SK-N-SH (cell line): ENCODE measurements at regions not wholly inside any gene's neighbourhood (a gene's known extent, or its start where the extent isn't known, plus 50 kb on each side); places are given as distances from the start of the nearest gene placed in this dataset.

ENCODE experiments used
- CTCF ChIA-PET: fragments of 300-600, 350-600 bp; formaldehyde crosslinking; extraction: SDS; loops from one replicate; lab custom pipeline; 2021; lab: Yijun Ruan, JAX
- POLR2A ChIA-PET: fragments of 350-600 bp; sonication (Branson Sonifier 250); formaldehyde crosslinking; extraction: SDS; loops from one replicate; lab custom pipeline; 2020; ENCODE audit warnings: antibody characterized with exemption, inconsistent platforms; lab: Yijun Ruan, JAX
- DNase-seq: peaks from one replicate; pipeline ENCODE4 v3.0.0; 2012
- H2AFZ ChIP-seq: fragments of 200-600 bp; sonication (generic); 2 replicates; pipeline ENCODE4 v1.8.1; 2016; ENCODE audit warnings: antibody characterized with exemption, mild to moderate bottlenecking, low read depth
- H3F3A ChIP-seq: fragments of 200-600 bp; sonication (generic); replicated peaks from 2 replicates; pipeline ENCODE3; 2016; ENCODE audit warnings: antibody characterized with exemption, mild to moderate bottlenecking; ENCODE audit not compliant: insufficient read depth
- H3K27ac ChIP-seq, 2 experiments: fragments of 200-500 bp in 1 of 2; fragments of 200-600 bp in 1 of 2; sonication (Bioruptor generic) in 1 of 2; sonication (generic), shearing (Covaris generic) in 1 of 2; 2 replicates each; pipeline versions ENCODE4 v1.5.1 to v1.6.1; 2014 to 2016; ENCODE audit warnings: low read depth in 2 of 2, inconsistent platforms in 1 of 2, low read length in 1 of 2, mild to moderate bottlenecking in 1 of 2, mixed read lengths in 1 of 2
- H3K27me3 ChIP-seq: fragments of 200-600 bp; sonication (generic), shearing (Covaris generic); 2 replicates; pipeline ENCODE4 v1.6.1; 2016; ENCODE audit warnings: mixed run types; ENCODE audit not compliant: insufficient read depth
- H3K36me3 ChIP-seq, 2 experiments: fragments of 200-500 bp in 1 of 2; fragments of 200-600 bp in 1 of 2; sonication (Bioruptor generic) in 1 of 2; sonication (generic) in 1 of 2; replicated peaks in 1 of 2; 2 replicates each; pipeline versions ENCODE3 to v1.5.1; 2014 to 2016; ENCODE audit warnings: low read length in 1 of 2, mild to moderate bottlenecking in 1 of 2; ENCODE audit not compliant: insufficient read depth in 2 of 2, control insufficient read depth in 1 of 2
- H3K4me1 ChIP-seq, 2 experiments: fragments of 200-500 bp in 1 of 2; fragments of 200-600 bp in 1 of 2; sonication (Bioruptor generic) in 1 of 2; sonication (generic), shearing (Covaris generic) in 1 of 2; 2 replicates each; pipeline versions ENCODE4 v1.5.1 to v1.6.1; 2014 to 2016; ENCODE audit warnings: low read depth in 1 of 2, low read length in 1 of 2, mixed run types in 1 of 2; ENCODE audit not compliant: insufficient read depth in 2 of 2, control insufficient read depth in 1 of 2
- H3K4me2 ChIP-seq: fragments of 200-600 bp; sonication (generic), shearing (Covaris generic); 2 replicates; pipeline ENCODE4 v1.6.1; 2017; ENCODE audit warnings: mixed run types
- H3K4me3 ChIP-seq, 2 experiments: fragments of 200-500 bp in 1 of 2; fragments of 200-600 bp in 1 of 2; sonication (Bioruptor generic) in 1 of 2; sonication (generic), shearing (Covaris generic) in 1 of 2; 2 replicates each; pipeline versions ENCODE4 v1.5.1 to v1.8.1; 2014 to 2016; ENCODE audit warnings: low read depth in 2 of 2, inconsistent platforms in 1 of 2, low read length in 1 of 2, mild to moderate bottlenecking in 1 of 2, mixed read lengths in 1 of 2, moderate library complexity in 1 of 2
- H3K79me2 ChIP-seq: fragments of 200-600 bp; sonication (generic); 2 replicates; pipeline ENCODE4 v1.8.1; 2017; ENCODE audit warnings: mild to moderate bottlenecking; ENCODE audit not compliant: insufficient read depth
- H3K9ac ChIP-seq: fragments of 200-600 bp; sonication (generic); 2 replicates; pipeline ENCODE4 v1.6.1; 2017; ENCODE audit warnings: mixed run types
- H3K9me2 ChIP-seq: fragments of 200-600 bp; sonication (generic); 2 replicates; pipeline ENCODE4 v1.6.1; 2017; ENCODE audit warnings: mixed run types
- H3K9me3 ChIP-seq: fragments of 200-600 bp; sonication (generic); 2 replicates; pipeline ENCODE4 v1.6.1; 2017; ENCODE audit warnings: mixed run types, mild to moderate bottlenecking, moderate library complexity
- H4K20me1 ChIP-seq: fragments of 200-600 bp; sonication (generic); 2 replicates; pipeline ENCODE4 v1.6.1; 2017; ENCODE audit warnings: mild to moderate bottlenecking, mixed run types; ENCODE audit not compliant: insufficient read depth
- CHD2 ChIP-seq: fragments of 150-350 bp; IDR thresholded peaks from 2 replicates; pipeline ENCODE4 v1.6.1; 2018; ENCODE audit warnings: low read length; ENCODE audit not compliant: partially characterized antibody
- EP300 ChIP-seq, 2 experiments: IDR thresholded peaks; 2 replicates each; pipeline versions ENCODE4 v1.4.0 to v1.6.1; 2012; ENCODE audit warnings: borderline replicate concordance in 1 of 2, low read depth in 1 of 2, low read length in 1 of 2
- EZH2phosphoT487 ChIP-seq: fragments of 200-600 bp; sonication (generic); IDR thresholded peaks from 2 replicates; pipeline ENCODE4 v1.6.1; 2017; ENCODE audit warnings: low read depth, mixed run types, mild to moderate bottlenecking, antibody characterized with exemption, moderate library complexity, borderline replicate concordance
- FOSL2 ChIP-seq: IDR thresholded peaks from 2 replicates; pipeline ENCODE4 v1.4.0; 2012; ENCODE audit warnings: low read depth, mild to moderate bottlenecking, moderate library complexity, borderline replicate concordance
- FOXM1 ChIP-seq: IDR thresholded peaks from 2 replicates; pipeline ENCODE4 v1.4.0; 2012; ENCODE audit warnings: low read depth, mild to moderate bottlenecking
- JUND ChIP-seq: IDR thresholded peaks from 2 replicates; pipeline ENCODE4 v1.4.0; 2012
- MEF2A ChIP-seq: IDR thresholded peaks from 2 replicates; pipeline ENCODE4 v1.4.0; 2012; ENCODE audit warnings: low read depth, borderline replicate concordance
- MXI1 ChIP-seq: IDR thresholded peaks from 2 replicates; pipeline ENCODE4 v1.6.1; 2012; ENCODE audit warnings: mild to moderate bottlenecking, low read depth, low read length, improper control_type of control experiment
- NRF1 ChIP-seq: IDR thresholded peaks from 2 replicates; pipeline ENCODE4 v1.6.1; 2012; ENCODE audit warnings: low read depth, mild to moderate bottlenecking, low read length
- RAD21 ChIP-seq: IDR thresholded peaks from 2 replicates; pipeline ENCODE4 v1.6.1; 2012; ENCODE audit warnings: mild to moderate bottlenecking, low read length
- RFX5 ChIP-seq: IDR thresholded peaks from 2 replicates; pipeline ENCODE4 v1.6.1; 2012; ENCODE audit warnings: mild to moderate bottlenecking, improper control_type of control experiment, low read length
- SIN3A ChIP-seq: IDR thresholded peaks from 2 replicates; pipeline ENCODE4 v1.6.1; 2012; ENCODE audit warnings: low read depth, mild to moderate bottlenecking, low read length, moderate library complexity, borderline replicate concordance
- SMC3 ChIP-seq: IDR thresholded peaks from 2 replicates; pipeline ENCODE4 v1.6.1; 2012; ENCODE audit warnings: low read depth, low read length, improper control_type of control experiment
- TCF12 ChIP-seq: IDR thresholded peaks from 2 replicates; pipeline ENCODE4 v1.4.0; 2012
- TEAD4 ChIP-seq: IDR thresholded peaks from 2 replicates; pipeline ENCODE4 v1.4.0; 2012; ENCODE audit warnings: mild to moderate bottlenecking, borderline replicate concordance; ENCODE audit not compliant: insufficient read depth
- WGBS: methylation state at CpG from one replicate; pipeline ENCODE4 v1.1.6; 2017; ENCODE audit warnings: low lambda C conversion rate; 5-methylcytosine and 5-hydroxymethylcytosine counted together
- TF ChIP-seq, protein P1 (sequence below): fragments of 150-350 bp; IDR thresholded peaks from 2 replicates; pipeline ENCODE4 v1.6.1; 2017; ENCODE audit warnings: antibody characterized with exemption, low read length, low read depth, borderline replicate concordance
- TF ChIP-seq, protein P2 (sequence below): fragments of 150-350 bp; IDR thresholded peaks from 2 replicates; pipeline ENCODE4 v1.6.1; 2016; ENCODE audit warnings: mild to moderate bottlenecking, low read depth, low read length
- TF ChIP-seq, protein P3 (sequence below): IDR thresholded peaks from 2 replicates; pipeline ENCODE4 v1.4.0; 2012; ENCODE audit warnings: low read depth, borderline replicate concordance
- TF ChIP-seq, protein P4 (sequence below): IDR thresholded peaks from 2 replicates; pipeline ENCODE4; 2012

DNA sequence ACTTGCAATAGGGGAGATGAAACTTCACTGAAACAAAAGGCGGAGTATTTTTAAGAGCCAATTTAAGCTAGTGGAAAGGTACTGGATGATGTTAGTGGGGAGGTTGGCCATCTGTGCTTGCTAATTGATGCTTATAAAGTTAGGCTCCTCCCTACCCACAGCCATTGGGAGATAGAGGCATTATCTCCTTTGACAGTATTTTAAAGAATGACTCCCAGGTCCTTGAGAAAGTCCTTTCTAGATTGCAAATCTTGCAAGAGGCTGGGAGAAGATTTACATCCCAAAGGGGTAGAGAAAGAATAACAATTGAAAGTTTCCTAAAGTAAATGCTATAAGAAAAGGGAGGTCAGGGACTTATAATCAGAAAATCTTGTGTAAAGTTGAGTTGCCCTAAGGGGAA is 282.6 kb downstream of the BRINP1 start (continued):
- TF ChIP-seq, protein P1, sequence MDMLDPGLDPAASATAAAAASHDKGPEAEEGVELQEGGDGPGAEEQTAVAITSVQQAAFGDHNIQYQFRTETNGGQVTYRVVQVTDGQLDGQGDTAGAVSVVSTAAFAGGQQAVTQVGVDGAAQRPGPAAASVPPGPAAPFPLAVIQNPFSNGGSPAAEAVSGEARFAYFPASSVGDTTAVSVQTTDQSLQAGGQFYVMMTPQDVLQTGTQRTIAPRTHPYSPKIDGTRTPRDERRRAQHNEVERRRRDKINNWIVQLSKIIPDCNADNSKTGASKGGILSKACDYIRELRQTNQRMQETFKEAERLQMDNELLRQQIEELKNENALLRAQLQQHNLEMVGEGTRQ, result no peak
- no peak for TF ChIP-seq FOXM1
- TF ChIP-seq EP300 (IDR thresholded peaks at IDR 0.05; ENCODE audit: borderline replicate concordance in 1 of 2, low read depth in 1 of 2, low read length in 1 of 2), result no peak
- TF ChIP-seq TEAD4, result no peak

DNA sequence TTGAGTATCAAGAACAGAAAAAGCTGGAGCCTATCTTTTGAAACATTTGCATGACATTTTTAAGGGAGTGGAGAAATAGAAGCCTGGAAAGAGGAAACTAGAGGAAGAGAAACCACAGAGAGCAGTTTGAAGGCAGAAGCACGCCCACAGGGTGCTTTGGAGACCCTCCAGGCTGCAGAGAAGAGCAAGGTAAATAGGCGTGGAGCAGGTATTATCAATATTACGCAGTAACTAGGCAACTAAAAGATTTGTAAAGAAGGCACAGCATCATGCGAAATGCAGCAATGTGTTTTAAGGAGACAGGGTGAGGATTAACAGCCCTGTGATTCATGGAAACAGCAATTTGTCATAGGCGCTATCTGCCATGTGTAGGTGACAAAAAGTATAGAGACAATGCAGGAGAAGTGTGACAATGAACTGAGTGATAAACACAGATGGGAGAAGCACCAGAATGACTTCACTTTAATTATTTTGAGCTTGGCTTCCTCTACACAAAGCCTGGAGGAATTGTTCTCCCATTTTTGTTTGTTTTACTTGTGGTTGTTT is 281.2 kb downstream of the BRINP1 start:
- Histone ChIP-seq H3K4me3 (no peak overlapping the region), H3F3A (no peaks in the 10 kb centered on the region), H3K79me2 (no peaks in the 10 kb centered on the region), H3K9me2 (peaks cover 3% of the 10 kb centered on the region; the same call in 1 of the 2 replicates), H3K9me3 (no peaks in the 10 kb centered on the region), H3K27ac (no peak overlapping the region), H3K4me1 (no peaks in the 10 kb centered on the region), H3K4me2 (no peak overlapping the region), H4K20me1 (no peaks in the 10 kb centered on the region), H3K9ac (no peak overlapping the region), H3K36me3 (no peaks in the 10 kb centered on the region), H2AFZ (no peak overlapping the region), H3K27me3 (no peaks in the 10 kb centered on the region)
- ChIA-PET CTCF (no interaction called here), POLR2A (no interaction called here)
- whole genome bisulfite sequencing, result 33% methylated on average over 5 of the region's 5 CpGs
- TF ChIP-seq JUND, result no peak
- no peak for TF ChIP-seq MEF2A
- no peak for TF ChIP-seq RFX5
- no peak for TF ChIP-seq FOXM1
- TF ChIP-seq, protein P2, sequence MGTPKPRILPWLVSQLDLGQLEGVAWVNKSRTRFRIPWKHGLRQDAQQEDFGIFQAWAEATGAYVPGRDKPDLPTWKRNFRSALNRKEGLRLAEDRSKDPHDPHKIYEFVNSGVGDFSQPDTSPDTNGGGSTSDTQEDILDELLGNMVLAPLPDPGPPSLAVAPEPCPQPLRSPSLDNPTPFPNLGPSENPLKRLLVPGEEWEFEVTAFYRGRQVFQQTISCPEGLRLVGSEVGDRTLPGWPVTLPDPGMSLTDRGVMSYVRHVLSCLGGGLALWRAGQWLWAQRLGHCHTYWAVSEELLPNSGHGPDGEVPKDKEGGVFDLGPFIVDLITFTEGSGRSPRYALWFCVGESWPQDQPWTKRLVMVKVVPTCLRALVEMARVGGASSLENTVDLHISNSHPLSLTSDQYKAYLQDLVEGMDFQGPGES, result no peak
- TF ChIP-seq, protein P3, sequence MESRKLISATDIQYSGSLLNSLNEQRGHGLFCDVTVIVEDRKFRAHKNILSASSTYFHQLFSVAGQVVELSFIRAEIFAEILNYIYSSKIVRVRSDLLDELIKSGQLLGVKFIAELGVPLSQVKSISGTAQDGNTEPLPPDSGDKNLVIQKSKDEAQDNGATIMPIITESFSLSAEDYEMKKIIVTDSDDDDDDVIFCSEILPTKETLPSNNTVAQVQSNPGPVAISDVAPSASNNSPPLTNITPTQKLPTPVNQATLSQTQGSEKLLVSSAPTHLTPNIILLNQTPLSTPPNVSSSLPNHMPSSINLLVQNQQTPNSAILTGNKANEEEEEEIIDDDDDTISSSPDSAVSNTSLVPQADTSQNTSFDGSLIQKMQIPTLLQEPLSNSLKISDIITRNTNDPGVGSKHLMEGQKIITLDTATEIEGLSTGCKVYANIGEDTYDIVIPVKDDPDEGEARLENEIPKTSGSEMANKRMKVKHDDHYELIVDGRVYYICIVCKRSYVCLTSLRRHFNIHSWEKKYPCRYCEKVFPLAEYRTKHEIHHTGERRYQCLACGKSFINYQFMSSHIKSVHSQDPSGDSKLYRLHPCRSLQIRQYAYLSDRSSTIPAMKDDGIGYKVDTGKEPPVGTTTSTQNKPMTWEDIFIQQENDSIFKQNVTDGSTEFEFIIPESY, result no peak
- no peak for TF ChIP-seq MXI1
- TF ChIP-seq FOSL2, result no peak
- TF ChIP-seq CHD2, result no peak
- no peak for TF ChIP-seq RAD21
- no peak for TF ChIP-seq TCF12
- TF ChIP-seq SMC3, result no peak
- TF ChIP-seq NRF1, result no peak
- no peak for TF ChIP-seq SIN3A
- TF ChIP-seq, protein P4, sequence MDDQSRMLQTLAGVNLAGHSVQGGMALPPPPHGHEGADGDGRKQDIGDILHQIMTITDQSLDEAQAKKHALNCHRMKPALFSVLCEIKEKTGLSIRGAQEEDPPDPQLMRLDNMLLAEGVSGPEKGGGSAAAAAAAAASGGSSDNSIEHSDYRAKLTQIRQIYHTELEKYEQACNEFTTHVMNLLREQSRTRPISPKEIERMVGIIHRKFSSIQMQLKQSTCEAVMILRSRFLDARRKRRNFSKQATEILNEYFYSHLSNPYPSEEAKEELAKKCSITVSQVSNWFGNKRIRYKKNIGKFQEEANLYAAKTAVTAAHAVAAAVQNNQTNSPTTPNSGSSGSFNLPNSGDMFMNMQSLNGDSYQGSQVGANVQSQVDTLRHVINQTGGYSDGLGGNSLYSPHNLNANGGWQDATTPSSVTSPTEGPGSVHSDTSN, result no peak
- no peak for TF ChIP-seq EZH2phosphoT487
- DNase-seq, result no peak
